ENCODE measurements at regions not wholly inside any gene's neighbourhood (a gene's known extent, or its start where the extent isn't known, plus 50 kb on each side); places are given as distances from the start of the nearest gene placed in this dataset.

DNA sequence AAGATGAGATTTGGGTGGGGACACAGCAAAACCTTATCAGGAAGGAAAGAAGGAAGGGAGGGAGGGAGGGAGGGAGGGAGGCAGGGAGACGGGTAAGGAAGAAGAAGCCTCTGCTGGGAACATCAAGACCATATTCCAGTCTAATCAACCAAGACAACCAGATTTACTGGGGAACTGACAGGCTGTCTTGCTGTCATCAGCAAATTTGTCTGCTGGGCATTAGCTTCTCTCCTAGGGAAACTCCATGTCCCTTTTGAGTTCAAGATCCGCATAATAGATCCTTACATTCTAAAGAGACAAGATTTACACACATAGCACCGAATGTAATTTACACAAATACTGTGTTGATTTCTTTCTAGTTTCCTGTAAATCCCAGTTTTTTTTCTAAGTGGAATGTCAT is 1618.9 kb upstream of the ZEB2 start:
- TF ChIP-seq, protein P1, sequence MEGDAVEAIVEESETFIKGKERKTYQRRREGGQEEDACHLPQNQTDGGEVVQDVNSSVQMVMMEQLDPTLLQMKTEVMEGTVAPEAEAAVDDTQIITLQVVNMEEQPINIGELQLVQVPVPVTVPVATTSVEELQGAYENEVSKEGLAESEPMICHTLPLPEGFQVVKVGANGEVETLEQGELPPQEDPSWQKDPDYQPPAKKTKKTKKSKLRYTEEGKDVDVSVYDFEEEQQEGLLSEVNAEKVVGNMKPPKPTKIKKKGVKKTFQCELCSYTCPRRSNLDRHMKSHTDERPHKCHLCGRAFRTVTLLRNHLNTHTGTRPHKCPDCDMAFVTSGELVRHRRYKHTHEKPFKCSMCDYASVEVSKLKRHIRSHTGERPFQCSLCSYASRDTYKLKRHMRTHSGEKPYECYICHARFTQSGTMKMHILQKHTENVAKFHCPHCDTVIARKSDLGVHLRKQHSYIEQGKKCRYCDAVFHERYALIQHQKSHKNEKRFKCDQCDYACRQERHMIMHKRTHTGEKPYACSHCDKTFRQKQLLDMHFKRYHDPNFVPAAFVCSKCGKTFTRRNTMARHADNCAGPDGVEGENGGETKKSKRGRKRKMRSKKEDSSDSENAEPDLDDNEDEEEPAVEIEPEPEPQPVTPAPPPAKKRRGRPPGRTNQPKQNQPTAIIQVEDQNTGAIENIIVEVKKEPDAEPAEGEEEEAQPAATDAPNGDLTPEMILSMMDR (IDR thresholded peaks at IDR 0.05) = no peak
- TF ChIP-seq POLR2AphosphoS5 (IDR thresholded peaks at IDR 0.05) = no peak

Data from suprapubic skin (tissue), 3 donors.